ENCODE measurements at regions not wholly inside any gene's neighbourhood (a gene's known extent, or its start where the extent isn't known, plus 50 kb on each side); places are given as distances from the start of the nearest gene placed in this dataset.

GRCh38 chr6:137315081-137315480 lies 95.9 kb upstream of the IFNGR1 start:
- DNase-seq (ENCODE audit: extremely low spot score): no peak
- no peak for TF ChIP-seq HDGF (IDR thresholded peaks at IDR 0.05; ENCODE audit: borderline replicate concordance)
- TF ChIP-seq FOXM1 (IDR thresholded peaks at IDR 0.05; ENCODE audit: borderline replicate concordance): no peak
- no peak for TF ChIP-seq SUZ12 (IDR thresholded peaks at IDR 0.05)
- TF ChIP-seq SP1 (IDR thresholded peaks at IDR 0.05): no peak
- TF ChIP-seq ELF4 (IDR thresholded peaks at IDR 0.05): no peak
- no peak for TF ChIP-seq NFRKB (IDR thresholded peaks at IDR 0.05)
- TF ChIP-seq BHLHE40 (IDR thresholded peaks at IDR 0.05; ENCODE audit: borderline replicate concordance): no peak
- TF ChIP-seq LEF1 (IDR thresholded peaks at IDR 0.05; ENCODE audit: borderline replicate concordance): no peak
- no peak for TF ChIP-seq FOXK2 (IDR thresholded peaks at IDR 0.05)
- TF ChIP-seq PKNOX1 (IDR thresholded peaks at IDR 0.05): no peak
- no peak for TF ChIP-seq ARNT (IDR thresholded peaks at IDR 0.05)
- no peak for TF ChIP-seq FOXA1 (IDR thresholded peaks at IDR 0.05)
- TF ChIP-seq TARDBP (IDR thresholded peaks at IDR 0.05): no peak
- no peak for TF ChIP-seq ZNF384 (IDR thresholded peaks at IDR 0.05)
- no peak for TF ChIP-seq CTBP1 (IDR thresholded peaks at IDR 0.05; ENCODE audit: borderline replicate concordance)
- no peak for TF ChIP-seq L3MBTL2 (conservative IDR thresholded peaks at IDR 0.05)
- CTCF ChIA-PET: interaction anchor here (0.6 to 2.1 kb wide), 7 partner anchors 34 to 605 kb away, joined by 3 to 16 read pairs (median 3); partner anchors contain the start of gene MAP3K5
- POLR2A ChIA-PET: no interaction called here

- no peak for TF ChIP-seq ARNT (IDR thresholded peaks at IDR 0.05)
- no peak for TF ChIP-seq FOXK2 (IDR thresholded peaks at IDR 0.05)
- no peak for TF ChIP-seq ELF4 (IDR thresholded peaks at IDR 0.05)
- TF ChIP-seq FOXA1 (IDR thresholded peaks at IDR 0.05): no peak
- no peak for TF ChIP-seq TARDBP (IDR thresholded peaks at IDR 0.05)
- TF ChIP-seq PKNOX1 (IDR thresholded peaks at IDR 0.05): 0 out of 2 replicates have a peak, but pooled peaks have one; percentile 16
- no peak for TF ChIP-seq HDGF (IDR thresholded peaks at IDR 0.05; ENCODE audit: borderline replicate concordance)
- TF ChIP-seq L3MBTL2 (conservative IDR thresholded peaks at IDR 0.05): no peak
- TF ChIP-seq SUZ12 (IDR thresholded peaks at IDR 0.05): no peak
- DNase-seq (ENCODE audit: extremely low spot score): peak; percentile 70
- ChIA-PET POLR2A (interaction anchor here (0.8 to 1.1 kb wide), 2 partner anchors 9 to 16 kb away, joined by 3 read pairs; no protein-coding TSS in a partner anchor), CTCF (interaction anchor here (0.6 to 2.1 kb wide), 16 partner anchors 12 to 522 kb away, joined by 3 to 16 read pairs (median 3); partner anchors contain the start of gene MAP3K5)
These were observed 95.0 kb upstream of the IFNGR1 start for GRCh38 chr6:137313928-137314855.

DNA sequence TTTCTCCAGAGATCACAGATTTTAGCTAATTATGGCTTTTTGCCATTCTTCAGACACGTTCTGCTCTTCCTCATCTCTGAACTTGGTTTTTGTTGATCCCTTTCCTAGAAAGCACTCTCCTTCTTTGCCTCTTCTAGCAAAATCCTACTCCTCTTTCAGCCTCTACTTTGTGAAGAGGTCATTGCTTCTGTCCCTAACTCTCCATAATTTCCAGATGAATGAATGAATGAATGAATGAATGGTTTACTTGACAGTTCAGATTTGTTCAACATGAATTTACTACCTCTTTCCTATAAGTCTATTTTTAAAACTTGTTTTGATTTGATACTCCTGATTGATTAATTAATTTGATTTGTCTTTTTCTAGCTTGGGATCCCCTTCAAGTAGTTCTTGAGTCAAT lies 94.0 kb upstream of the IFNGR1 start:
- TF ChIP-seq SP1 (IDR thresholded peaks at IDR 0.05) (no peak), LEF1 (IDR thresholded peaks at IDR 0.05; ENCODE audit: borderline replicate concordance) (no peak), CTBP1 (IDR thresholded peaks at IDR 0.05; ENCODE audit: borderline replicate concordance) (no peak), PKNOX1 (IDR thresholded peaks at IDR 0.05) (no peak)
- POLR2A ChIA-PET: no interaction called here
- DNase-seq (ENCODE audit: extremely low spot score): no peak
- CTCF ChIA-PET: interaction anchor here (0.9 to 2.1 kb wide), 5 partner anchors 13 to 313 kb away, joined by 3 to 16 read pairs (median 4); no protein-coding TSS in a partner anchor

DNA sequence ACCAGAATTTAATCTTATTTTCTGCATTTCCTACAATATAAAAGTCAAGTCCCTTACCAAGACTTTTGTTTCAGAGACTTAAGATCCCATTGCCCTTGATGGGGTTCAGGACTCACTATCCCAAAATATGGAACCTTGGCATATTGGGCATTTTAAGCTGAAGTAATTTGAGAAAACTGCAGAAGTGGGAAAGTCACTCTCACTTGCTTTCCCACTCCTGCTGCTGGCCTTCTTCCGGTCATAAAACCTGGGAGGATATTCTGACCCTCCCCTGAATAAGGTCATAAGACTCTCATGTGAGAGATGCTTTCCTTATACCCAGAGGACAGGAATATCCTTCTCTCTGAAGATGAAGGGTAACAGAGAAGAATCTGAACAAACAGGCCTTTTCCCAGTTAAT lies 92.8 kb upstream of the IFNGR1 start:
- DNase-seq (ENCODE audit: extremely low spot score): no peak
- ChIA-PET CTCF (no interaction called here), POLR2A (no interaction called here)
- TF ChIP-seq NFRKB (IDR thresholded peaks at IDR 0.05) (no peak), FOXM1 (IDR thresholded peaks at IDR 0.05; ENCODE audit: borderline replicate concordance) (no peak), LEF1 (IDR thresholded peaks at IDR 0.05; ENCODE audit: borderline replicate concordance) (no peak), ARNT (IDR thresholded peaks at IDR 0.05) (no peak)

- POLR2A ChIA-PET: no interaction called here
- DNase-seq (ENCODE audit: extremely low spot score): peak; percentile 54
These were observed 90.0 kb upstream of the IFNGR1 start for GRCh38 chr6:137309078-137309762.

More at GRCh38 chr6:137309078-137309762, 90.0 kb upstream of the IFNGR1 start:
- no peak for TF ChIP-seq SUZ12 (IDR thresholded peaks at IDR 0.05)
- no peak for TF ChIP-seq BHLHE40 (IDR thresholded peaks at IDR 0.05; ENCODE audit: borderline replicate concordance)
- no peak for TF ChIP-seq FOXM1 (IDR thresholded peaks at IDR 0.05; ENCODE audit: borderline replicate concordance)
- no peak for TF ChIP-seq FOXK2 (IDR thresholded peaks at IDR 0.05)
- no peak for TF ChIP-seq L3MBTL2 (conservative IDR thresholded peaks at IDR 0.05)
- no peak for TF ChIP-seq ZNF384 (IDR thresholded peaks at IDR 0.05)
- TF ChIP-seq HDGF (IDR thresholded peaks at IDR 0.05; ENCODE audit: borderline replicate concordance): no peak
- TF ChIP-seq FOXA1 (IDR thresholded peaks at IDR 0.05): no peak
- CTCF ChIA-PET: interaction anchor here (0.6 to 1.4 kb wide), 2 partner anchors 36 to 37 kb away, joined by 3 to 4 read pairs; no protein-coding TSS in a partner anchor

Measured in HEK293T (cell line).